Astrocyte of the hippocampus (primary cell): ENCODE measurements at regions not wholly inside any gene's neighbourhood (a gene's known extent, or its start where the extent isn't known, plus 50 kb on each side); places are given as distances from the start of the nearest gene placed in this dataset.

ENCODE experiments used
- DNase-seq: peaks from one replicate; pipeline ENCODE4 v3.0.0; 2011; ENCODE audit warnings: low read depth, low spot score

GRCh38 chr15:95595759-95596158, 734.7 kb upstream of the NR2F2 start:
- DNase-seq: no peak

GRCh38 chr15:95596496-95596895, 734.0 kb upstream of the NR2F2 start:
- no peak for DNase-seq

GRCh38 chr15:95598251-95598855, 732.1 kb upstream of the NR2F2 start:
- no peak for DNase-seq

- no peak for DNase-seq
These were observed 730.1 kb upstream of the NR2F2 start for GRCh38 chr15:95600367-95600766.

GRCh38 chr15:95600884-95601283, 729.6 kb upstream of the NR2F2 start:
- no peak for DNase-seq

- no peak for DNase-seq
These were observed 729.0 kb upstream of the NR2F2 start for GRCh38 chr15:95601525-95601924.

GRCh38 chr15:95603802-95604201, 726.7 kb upstream of the NR2F2 start:
- DNase-seq: no peak

- peak; percentile 72 for DNase-seq
These were observed 725.9 kb upstream of the NR2F2 start for GRCh38 chr15:95604634-95605036.

- DNase-seq: no peak
These were observed 725.4 kb upstream of the NR2F2 start for GRCh38 chr15:95605098-95605497.

GRCh38 chr15:95606551-95606950, 723.9 kb upstream of the NR2F2 start:
- DNase-seq: no peak

- DNase-seq: no peak
These were observed 722.1 kb upstream of the NR2F2 start for GRCh38 chr15:95608371-95608770.

- DNase-seq: no peak
These were observed 721.4 kb upstream of the NR2F2 start for GRCh38 chr15:95609096-95609495.

GRCh38 chr15:95610945-95611344, 719.6 kb upstream of the NR2F2 start:
- no peak for DNase-seq

GRCh38 chr15:95615436-95615835, 715.1 kb upstream of the NR2F2 start:
- DNase-seq: no peak

- no peak for DNase-seq
These were observed 714.2 kb upstream of the NR2F2 start for GRCh38 chr15:95616306-95616705.

- no peak for DNase-seq
These were observed 709.4 kb upstream of the NR2F2 start for GRCh38 chr15:95620934-95621579.

- DNase-seq: no peak
These were observed 707.7 kb upstream of the NR2F2 start for GRCh38 chr15:95622843-95623242.

GRCh38 chr15:95624100-95624499, 706.4 kb upstream of the NR2F2 start:
- no peak for DNase-seq

- DNase-seq: peak; percentile 13
These were observed 705.7 kb upstream of the NR2F2 start for GRCh38 chr15:95624616-95625361.

GRCh38 chr15:95626501-95627361, 703.8 kb upstream of the NR2F2 start:
- DNase-seq: peak; percentile 3

- DNase-seq: no peak
These were observed 700.9 kb upstream of the NR2F2 start for GRCh38 chr15:95629503-95630168.
